ENCODE measurements at regions not wholly inside any gene's neighbourhood (a gene's known extent, or its start where the extent isn't known, plus 50 kb on each side); places are given as distances from the start of the nearest gene placed in this dataset.

DNA sequence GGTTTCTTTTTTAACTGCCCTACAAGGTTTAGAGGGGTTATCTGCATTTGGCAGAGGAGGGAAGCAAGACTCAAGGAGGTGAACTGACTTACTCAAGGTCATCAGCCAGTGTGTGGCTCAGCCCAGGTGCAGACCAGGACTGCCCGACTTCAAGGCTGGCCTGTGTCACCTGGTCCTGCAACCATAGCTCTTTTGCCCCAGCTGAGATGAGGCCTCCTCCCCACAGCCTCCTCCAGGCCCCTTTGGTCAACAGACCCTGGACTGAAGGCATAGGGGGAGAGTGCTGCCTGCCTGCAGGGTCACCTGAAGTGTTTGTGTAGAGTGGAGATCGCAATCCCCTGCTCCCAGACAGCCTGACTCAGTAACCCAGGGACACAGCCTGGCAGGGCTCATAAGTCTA lies 168.5 kb upstream of the GLI2 start:
- DNase-seq (ENCODE audit: low read depth in 2 of 2) = no peak

DNA sequence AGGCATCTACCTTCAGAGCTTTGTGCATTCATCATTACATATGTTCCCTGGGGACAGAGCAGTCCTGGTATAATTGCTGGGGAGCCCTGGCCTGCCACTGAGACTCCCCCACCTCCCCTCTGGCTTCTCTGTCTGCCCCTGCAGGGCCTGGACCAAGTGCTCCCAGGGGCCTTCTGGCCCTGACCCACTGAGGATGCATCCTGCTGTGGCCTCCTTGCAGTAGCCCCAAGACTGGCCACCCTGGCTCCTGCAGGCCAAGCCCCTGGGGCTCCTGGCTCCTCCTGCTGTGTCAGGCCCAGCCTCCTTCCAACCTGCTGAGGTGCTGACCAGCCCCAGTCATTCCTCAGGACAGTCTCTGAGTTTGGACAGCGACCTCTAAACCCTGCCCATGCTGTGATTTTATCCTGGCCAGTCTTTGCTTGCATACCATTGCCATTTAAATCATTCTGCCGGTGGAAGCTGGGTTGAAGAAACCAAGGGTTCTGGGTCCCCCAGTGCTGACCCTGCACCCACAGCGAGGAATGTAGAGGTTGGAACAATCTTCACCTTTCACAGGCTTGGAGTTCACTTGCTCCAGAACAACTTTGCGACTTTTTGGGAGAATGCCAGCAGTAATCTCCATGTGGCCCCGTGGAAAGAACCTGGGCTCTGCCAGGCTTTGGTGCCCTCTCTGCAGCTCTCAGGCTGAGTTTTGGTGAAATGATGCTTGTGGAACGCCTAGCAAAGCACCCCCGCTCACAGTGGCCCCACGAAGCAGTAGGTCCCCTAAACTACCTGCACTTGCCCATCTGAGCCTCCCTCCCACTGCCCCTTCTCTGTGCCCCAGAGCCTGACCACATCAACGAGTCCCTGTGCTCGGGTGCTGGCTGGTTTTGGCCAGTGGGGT lies 167.3 kb upstream of the GLI2 start:
- DNase-seq (ENCODE audit: low read depth in 2 of 2) = no peak

DNA sequence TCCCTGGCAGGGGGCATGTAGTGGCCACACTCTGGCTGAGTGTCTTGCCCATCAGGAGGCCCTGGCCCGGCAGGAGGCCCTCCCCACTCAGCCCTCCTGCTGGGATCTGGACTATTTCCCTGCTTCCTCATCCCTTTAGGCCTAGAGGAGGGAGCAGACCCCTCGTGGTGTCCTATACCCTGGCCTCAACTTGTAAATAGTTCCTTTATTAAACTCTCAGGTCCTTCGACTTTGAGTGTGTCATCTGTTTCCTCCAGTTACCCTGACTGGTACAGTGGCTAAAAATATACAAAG lies 166.7 kb upstream of the GLI2 start:
- DNase-seq (ENCODE audit: low read depth in 2 of 2) = no peak

DNA sequence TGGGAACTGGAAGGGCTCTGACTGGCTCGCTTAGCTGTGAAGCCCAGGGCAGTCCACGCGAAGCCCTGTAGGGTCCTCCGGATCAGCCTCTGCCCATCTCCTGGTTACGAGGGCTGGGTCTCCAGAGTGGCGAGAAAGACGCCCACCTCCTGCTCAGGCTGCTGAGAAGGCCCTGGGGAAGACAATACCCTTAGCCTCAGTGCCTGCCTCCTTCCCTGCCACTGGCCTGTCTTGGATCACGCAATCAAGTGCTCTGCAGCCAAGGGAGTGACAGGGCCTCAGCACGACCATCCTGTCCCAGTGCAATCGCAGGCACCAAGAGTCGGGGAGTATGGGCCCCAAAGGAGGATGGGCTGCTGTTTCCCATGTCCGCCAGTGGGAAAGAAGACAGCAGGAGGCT lies 165.7 kb upstream of the GLI2 start:
- DNase-seq (ENCODE audit: low read depth in 2 of 2) = no peak

DNA sequence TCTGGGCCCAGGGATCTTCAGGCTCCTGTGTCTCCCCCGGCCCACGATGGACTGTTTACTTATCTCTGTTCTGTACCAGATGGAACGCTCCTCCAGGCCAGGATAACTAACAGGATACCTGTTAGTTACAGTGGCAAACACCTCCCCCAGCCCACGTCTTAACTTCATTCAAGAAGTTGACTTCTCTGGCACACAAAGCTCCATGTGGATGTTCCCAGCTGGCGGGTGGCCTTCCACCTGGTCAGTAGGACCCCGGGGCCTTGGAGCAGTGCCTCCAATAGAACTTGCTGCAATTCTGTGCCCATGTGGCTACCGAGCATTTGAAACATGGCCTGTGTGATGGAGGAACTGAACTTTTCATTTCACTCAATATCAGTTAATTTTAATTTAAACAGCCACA lies 165.1 kb upstream of the GLI2 start:
- no peak for DNase-seq (ENCODE audit: low read depth in 2 of 2)

DNA sequence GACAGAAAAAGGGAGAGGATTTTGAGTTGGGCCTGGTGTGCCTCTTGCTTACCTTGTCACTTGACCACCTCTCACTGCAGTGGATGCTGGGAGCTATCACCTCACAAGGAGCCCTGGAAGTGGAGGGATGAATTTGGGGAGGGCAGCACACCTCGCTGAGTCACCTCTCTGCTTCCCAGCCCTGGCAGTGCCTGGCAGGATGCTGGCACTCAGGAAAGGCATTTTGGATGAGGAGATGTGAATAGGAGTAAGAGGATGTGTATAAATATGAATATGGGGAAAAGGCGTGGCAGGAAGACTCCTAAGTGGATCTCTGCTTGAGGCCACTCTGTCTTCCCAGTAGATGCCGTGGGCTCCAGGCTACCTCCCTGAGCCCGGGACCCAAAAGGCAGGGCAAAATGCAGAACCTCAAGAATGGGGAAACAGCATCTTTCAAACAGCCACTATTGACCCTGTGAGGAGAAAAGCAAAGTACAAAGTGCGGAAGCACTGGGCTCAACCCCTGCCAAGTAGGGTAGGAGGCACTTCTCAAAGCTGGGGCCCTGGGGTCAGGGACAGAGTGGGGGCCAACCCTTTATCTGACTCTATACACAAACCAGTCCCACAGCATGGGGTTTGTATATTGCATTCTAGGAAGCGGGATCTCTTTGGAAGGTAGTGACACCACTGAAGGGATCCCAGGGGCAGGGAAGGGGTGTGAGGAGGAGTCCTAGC lies 164.5 kb upstream of the GLI2 start:
- DNase-seq (ENCODE audit: low read depth in 2 of 2) = no peak

DNA sequence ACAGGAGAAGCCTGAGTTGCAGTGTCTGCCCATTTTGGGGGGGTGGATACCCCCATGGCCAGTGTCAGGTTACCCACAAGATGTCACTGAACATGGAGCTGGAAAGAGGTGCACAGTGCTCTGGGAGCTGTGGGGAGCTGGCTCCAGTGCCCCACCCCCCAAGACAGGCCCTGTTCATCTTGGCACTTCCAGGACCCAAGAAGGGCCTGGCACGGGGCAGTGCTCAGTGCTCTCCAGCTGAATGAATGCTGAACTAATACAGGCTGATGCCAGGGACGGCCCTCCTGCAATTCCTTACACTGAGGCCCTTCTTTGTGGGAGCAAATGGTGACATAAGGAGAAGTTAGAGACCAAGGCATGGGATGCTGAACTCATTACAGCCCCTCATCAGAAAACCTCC lies 163.4 kb upstream of the GLI2 start:
- no peak for DNase-seq (ENCODE audit: low read depth in 2 of 2)

DNA sequence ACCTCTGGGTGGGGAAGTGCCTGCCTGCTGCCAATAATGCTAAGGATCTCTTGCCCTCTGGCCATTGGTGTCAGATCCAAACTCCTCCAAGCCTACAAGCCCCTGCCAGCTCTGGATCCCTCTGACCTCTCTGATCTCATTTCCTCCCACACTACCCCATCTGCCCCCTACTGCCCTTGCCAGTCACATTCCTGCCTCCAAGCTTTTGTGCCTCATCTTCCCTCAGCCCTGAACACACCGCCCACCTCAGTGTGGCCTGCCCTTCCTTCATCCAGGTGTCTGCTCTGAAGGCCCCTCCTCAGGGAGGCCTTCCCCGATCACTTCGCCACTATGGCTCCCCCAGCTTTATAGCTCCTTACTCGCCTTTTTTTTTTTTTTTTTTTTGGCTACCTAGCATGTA lies 161.0 kb upstream of the GLI2 start:
- DNase-seq (ENCODE audit: low read depth in 2 of 2) = no peak

DNA sequence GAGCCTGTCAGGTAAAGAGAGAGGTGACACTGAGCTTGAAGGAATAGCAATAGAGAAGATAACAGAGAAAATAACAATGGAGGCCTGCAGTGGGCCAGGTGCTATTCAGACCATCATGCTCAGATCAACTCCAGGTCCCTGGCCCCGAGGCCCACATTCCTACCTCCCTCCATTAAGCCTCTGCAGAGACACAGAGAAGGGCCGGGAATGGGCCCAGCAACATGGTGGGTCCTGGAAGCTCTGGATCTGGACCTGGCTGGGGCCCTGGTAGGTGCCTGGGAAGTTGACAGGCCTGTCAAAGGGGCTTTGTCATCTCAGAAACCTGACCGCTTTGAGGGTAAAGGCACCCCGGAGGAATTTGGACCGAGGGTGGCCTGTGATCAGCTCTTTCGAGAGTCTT lies 159.7 kb upstream of the GLI2 start:
- DNase-seq (ENCODE audit: low read depth in 2 of 2) = no peak

DNA sequence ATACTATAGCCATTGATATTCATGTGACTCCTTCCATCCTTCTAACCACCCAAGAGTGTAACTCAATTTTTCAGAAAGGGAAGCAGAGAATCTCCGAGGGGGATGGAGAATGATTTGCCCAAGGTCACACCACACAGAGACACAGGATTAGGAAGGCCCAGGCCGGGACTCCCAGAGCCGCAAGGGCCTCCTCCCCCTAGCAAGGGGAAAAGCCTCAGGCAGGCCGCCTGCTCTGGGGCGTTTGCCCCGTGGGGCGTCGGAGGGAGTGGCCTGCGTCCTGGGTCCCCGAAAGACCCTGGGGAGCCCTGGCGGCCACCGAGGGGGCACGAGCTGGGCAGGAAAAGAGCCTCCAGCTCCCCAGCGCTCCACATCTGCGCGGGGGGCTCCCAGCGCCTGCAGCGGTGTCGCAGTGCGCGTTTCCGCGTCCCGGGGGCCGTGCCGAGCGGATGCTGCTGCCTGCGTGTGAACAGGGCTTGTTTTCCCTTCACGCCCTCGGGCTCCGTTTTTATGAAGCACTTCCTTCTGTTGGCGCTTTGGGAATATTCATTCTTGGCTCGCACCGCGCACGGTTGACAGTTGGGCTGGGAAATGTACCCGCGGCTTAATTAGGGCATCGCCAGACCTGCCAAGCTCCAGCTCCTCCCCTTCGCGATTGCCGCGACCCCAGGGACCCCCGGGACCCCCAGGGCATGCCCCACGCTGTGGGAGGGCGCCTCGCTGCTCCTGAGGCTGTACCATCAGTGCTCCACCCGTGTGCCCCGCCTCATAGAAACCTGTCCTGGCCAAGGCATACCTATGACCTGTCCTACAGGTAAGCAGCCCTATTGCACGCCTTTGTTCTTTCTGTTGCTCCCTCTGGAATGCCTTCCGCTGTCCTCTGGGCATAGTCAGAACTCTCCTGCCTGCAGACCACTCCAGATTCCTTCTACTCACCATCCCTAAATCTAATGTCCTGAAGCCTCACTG lies 158.9 kb upstream of the GLI2 start:
- no peak for DNase-seq (ENCODE audit: low read depth in 2 of 2)

DNA sequence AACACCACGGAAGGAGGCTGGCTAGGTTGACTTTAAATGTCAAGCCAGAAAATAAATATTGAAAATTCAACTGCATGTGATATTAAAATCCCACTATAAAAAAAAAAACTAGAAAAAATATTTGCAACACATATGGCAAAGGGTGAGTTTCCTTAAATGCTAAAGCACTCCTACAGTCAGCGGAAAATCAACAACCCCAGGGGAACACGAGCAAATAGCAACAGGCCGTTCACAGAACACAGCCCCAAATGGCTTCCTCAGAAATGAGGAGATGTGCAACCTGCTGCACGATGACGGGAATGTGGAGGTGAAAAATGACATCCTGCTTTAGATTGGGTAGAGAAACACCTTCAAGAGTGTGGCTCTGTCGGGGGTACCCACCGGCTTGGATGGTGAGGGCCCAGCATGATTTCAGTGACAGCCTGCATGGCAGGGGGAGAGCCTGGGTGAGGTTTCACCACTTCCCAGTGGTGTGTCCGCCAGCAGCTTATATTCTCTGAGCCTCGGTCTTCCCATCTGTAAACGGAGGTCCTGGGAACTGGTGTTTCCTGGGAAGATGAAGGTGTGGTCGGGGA lies 157.9 kb upstream of the GLI2 start:
- DNase-seq (ENCODE audit: low read depth in 2 of 2) = no peak

DNA sequence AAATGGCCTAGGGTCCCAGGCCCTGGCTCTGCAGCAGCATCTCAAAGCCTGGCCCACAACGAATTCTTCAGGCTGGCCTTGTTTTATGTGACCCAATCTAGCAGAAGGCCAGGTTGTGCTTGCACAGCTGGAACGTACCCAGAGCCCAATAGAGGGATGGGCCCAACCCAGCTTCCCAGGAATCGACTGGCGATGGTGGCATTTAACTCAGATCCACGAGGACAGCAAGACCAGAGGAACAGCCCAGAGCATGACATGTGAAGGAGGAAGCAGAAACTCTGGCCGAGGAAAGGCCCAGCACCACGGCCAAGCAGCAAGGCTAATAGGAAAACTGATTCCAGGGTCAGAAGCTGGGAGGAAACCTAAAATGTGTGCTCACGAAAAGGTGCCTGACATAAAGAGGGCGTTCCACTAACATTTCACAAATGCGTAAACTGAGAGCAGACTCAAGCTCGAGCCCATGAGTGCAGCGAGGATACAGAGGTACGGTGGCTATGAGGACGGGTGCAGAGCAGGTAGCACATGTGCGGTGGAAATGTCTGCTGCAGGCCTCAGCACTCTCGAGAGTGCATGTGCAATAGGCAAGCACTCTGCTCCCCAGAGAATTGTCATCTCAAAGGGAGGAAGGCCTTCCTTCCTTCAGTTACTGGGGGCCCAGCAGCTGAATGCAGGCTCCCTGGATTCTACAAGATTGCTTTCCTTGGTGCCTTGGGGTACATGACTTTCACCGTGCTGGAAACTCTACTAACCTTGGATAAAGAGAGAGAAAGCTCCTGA lies 156.9 kb upstream of the GLI2 start:
- DNase-seq (ENCODE audit: low read depth in 2 of 2) = no peak

DNA sequence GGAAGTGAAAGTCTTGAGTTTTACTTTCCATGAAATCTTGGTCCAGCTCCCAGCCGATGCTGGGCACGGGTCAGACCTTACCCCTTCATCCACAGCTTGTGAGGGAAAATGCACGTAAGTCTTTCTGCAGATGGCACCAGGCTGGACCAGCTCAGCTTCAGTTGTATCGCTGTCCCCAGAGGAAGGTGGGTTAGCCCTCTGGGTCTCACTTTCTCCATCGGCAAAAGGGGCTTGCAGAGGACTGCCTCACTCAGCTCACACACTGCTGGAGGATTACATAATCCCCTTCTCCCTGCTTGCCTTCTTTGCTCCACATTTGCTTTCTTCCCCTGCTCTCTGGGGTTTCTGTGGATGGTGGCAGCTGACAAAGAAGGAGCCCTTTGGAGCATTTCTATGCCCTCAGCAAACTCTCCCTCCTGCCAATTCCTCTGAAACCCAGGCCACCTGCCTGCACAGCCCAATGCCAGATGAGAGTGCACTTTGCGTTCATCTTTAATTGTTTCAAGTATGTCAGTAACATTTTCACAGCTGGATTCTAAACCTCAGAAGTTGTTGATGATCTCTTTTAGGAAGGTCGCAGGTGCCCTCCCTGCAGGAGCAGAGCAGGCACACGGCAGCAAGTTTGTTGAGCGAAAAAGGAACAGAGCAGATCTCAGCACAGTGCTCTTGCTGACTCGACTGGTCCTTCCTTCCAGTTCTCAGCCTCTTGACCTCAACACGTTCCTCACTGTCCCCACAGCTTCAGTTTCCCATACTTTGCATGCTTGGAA lies 155.6 kb upstream of the GLI2 start:
- DNase-seq (ENCODE audit: low read depth in 2 of 2) = no peak

DNA sequence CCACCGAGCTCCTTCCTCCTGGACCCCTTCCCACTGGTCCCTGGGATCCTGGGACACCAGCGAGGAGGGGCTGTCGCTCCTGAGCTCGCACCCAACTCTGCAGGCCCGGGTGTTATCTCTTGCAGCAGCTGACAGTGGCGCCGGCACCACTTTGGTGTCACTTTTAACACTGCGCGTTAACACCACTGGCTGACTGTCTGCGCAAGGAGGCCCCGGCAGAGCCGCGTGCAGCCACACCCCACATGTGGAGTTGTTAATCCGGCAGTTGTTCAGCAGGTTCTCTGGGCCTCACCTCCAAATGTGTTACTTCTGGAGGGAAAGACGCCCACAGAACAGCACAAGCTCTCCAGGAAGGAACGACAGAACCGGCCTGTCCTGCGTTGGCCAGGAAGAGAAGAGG lies 155.0 kb upstream of the GLI2 start:
- DNase-seq (ENCODE audit: low read depth in 2 of 2) = no peak

DNA sequence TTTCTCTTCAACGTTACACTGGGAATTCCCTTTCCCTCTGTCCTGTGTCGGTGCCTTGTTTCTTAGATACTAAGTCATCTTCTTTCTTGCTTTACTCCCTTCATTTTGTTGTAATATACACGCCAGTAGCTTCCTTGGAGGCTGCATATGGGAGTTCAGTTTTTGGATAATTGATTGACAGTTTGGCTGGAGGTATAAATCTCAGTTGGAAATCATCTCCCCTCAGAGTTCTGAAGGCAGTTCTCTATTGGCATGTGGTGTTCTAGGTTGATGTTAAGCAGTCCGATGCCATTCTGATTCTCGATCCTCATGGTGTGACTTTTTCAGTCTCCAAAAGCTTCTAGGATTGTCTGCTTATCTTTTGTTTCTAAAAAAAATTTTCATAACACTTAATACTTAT lies 152.5 kb upstream of the GLI2 start:
- no peak for DNase-seq (ENCODE audit: low read depth in 2 of 2)

DNA sequence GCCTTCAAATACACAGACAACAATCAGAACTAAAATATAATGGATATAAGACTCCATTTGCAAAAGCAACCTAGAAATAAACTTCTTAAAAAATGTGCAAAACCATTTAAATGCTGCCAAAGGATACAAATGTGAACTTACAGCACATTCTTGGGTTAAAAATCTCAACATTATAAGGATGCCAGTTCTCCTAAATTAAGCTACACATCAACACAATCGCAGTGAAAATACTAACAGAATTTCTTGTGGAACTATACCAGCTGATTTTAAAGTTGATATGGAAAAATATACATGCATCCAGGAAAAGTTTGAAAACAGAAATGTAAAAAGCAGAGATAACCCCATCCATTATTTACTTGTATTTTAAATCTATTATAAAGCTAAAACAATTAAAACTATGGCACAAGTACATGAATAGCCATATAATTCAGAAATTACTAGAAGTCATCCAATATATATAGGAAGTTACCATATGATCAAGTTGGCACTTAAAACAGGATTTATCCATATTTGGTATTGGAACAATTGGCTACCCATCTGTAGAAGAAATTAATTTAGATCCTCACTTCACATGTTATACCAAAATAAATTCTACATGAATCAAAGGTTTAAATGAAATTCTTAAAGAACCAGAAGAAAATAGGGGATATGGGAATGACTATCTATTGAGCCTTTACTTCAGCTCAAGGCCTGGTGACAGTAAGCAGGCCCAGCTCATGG lies 151.7 kb upstream of the GLI2 start:
- no peak for DNase-seq (ENCODE audit: low read depth in 2 of 2)

DNA sequence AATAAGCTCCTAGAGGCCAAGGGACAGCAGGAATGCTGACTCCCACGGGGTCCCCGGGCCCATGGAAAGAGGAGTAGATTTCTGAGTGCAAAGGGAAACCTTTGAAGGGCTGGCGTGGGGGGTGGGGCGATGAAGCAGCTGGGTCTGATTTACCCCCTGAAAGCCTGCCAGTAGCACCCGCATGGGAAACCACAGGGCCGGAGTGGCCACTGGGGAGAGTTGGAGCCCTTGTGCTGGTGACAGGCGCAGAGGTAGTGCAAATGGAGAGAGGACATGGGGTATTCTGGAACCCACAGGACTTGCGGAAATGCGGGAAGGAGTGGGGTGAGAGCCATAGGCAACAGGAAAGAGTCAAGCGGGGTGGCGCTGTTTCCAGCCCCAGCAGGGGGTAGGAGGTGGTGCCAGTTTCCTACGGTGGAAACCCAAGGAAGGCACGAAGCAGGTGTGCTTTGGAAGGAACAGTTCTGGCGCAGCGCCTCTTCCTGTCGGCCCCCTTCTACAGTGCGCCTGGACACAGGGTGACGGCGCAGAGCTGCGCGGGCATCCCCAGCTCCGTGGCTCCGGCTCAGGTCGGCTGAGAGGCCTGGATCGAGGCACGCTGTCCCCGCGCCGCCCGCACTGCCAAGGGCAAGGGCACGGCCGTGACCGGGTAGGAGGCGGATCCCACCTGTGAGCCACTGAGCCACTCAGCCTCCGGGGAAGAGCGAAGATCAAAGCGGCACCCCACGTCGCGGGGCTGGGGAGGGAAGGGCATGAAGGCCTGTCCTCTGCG lies 149.0 kb upstream of the GLI2 start:
- DNase-seq (ENCODE audit: low read depth in 2 of 2) = no peak

DNA sequence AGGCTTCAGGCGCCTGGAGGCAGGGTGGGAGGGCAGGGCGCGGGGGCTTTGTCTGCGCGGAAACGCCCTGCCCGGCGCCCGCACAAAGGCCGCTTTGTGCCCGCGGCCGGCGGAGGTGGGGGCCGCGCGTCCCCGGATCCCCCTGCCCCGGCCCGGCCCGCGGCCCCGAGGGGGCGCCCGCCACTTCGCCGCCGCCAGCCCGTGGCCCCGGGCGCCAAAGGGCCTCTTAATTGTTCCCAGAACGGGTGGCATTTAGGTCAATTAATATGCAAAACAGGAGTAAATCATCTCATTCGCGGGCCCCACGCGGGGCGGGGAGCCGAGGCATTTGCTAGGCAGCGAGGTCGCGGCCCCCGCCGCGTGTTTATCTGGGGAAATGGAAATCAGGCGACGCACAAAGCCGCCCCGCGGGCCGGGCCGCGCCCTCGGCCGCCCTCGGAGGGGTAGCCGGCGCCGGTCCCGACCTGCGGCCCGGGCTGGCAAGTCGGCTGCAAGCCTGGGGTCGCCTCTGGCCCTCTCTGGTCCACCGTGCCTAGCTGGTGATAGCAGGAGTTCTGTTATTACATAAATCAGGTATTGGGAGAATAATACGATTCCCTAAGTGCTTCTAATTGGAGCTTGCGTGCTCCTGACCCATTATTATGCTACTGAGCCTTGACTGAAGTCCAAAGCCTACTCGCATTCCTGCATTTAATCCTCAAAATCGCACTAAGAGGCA lies 148.2 kb upstream of the GLI2 start:
- DNase-seq (ENCODE audit: low read depth in 2 of 2) = no peak

DNA sequence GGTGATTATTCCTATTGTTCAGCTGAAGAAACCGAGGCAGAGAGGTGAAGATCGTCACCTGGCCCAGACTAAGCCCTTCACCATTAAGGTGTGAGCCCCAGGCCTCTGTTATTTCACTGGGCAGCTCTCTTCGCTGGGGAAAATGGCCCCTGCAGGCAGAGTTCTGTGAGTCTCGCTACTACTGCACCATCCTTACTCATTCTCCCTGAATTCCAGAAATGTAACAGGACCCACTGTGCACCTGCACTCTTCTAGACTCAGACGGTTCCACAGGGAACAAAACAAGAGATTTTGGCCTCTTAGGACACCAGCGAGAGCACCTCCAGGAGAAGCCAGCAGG lies 147.7 kb upstream of the GLI2 start:
- no peak for DNase-seq (ENCODE audit: low read depth in 2 of 2)

Data from stimulated activated CD8-positive, alpha-beta memory T cell treated with anti-CD3 and anti-CD28 coated beads, Interleukin-2, amount 100 ng/mL, for 48 hours (primary cell).